ENCODE measurements at regions not wholly inside any gene's neighbourhood (a gene's known extent, or its start where the extent isn't known, plus 50 kb on each side); places are given as distances from the start of the nearest gene placed in this dataset.
"Not testable (repeated sequence)": the region's sequence is repeated elsewhere in the genome, so short reads cannot be mapped to it uniquely, and the experiment has no call there.

DNA sequence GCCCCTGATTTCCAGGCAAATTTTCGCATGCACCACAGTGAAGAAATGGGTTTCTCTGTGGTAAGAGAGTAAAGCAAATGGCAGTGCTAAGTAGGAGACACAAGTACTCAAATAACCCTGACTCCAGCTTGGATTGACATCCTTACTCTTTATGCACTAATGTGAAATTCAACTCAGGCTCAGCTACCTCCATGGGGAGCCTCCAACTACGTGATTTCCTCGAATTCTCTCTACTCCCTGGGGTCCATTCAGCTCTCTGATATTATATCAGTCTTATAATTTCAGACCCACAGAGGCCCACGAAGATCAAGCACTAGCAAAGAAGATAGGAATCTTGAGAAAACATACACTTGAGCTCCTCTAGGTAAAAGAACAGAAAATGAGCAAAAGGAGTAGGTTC lies 407.6 kb upstream of the CCDC54 start:
- Histone ChIP-seq H4K8ac (ENCODE audit: low read depth, low read length) (no peak overlapping the region), H3K23ac (ENCODE audit: low read length) (no peak overlapping the region), H3K4me2 (ENCODE audit: low read length) (no peak overlapping the region), H3K9me3 (ENCODE audit: insufficient read depth, low read depth, low read length) (no peaks in the 10 kb centered on the region), H2BK120ac (ENCODE audit: insufficient read depth, low read length, poor library complexity) (no peak overlapping the region), H3K27me3 (ENCODE audit: insufficient read depth, low read length) (no peaks in the 10 kb centered on the region), H3K36me3 (ENCODE audit: control insufficient read depth in 1 of 2, insufficient read depth in 2 of 2, low read length in 2 of 2) (no peaks in the 10 kb centered on the region), H3K27ac (ENCODE audit: low read depth, low read length) (no peak overlapping the region), H3K4ac (ENCODE audit: low read depth, low read length) (no peak overlapping the region), H3K9ac (ENCODE audit: low read length) (no peak overlapping the region), H2AK5ac (ENCODE audit: low read length) (no peak overlapping the region), H2BK5ac (ENCODE audit: low read depth, low read length, poor library complexity) (no peak overlapping the region), H2AFZ (ENCODE audit: insufficient read depth, low read length, poor library complexity) (no peak overlapping the region), H4K91ac (ENCODE audit: low read depth, low read length) (no peak overlapping the region), H3K79me2 (ENCODE audit: control insufficient read depth, insufficient read depth, low read length, poor library complexity) (no peaks in the 10 kb centered on the region), H3K4me3 (ENCODE audit: low read depth, low read length) (no peak overlapping the region), H2BK12ac (ENCODE audit: low read length) (no peak overlapping the region), H3K4me1 (ENCODE audit: control insufficient read depth in 1 of 2, insufficient read depth in 2 of 2, low read length in 2 of 2) (no peaks in the 10 kb centered on the region), H3K18ac (ENCODE audit: low read length) (no peak overlapping the region), H4K12ac (ENCODE audit: low read depth, low read length) (no peak overlapping the region), H3K14ac (ENCODE audit: low read length) (no peak overlapping the region), H3K79me1 (ENCODE audit: low read length) (no peaks in the 10 kb centered on the region)
- no CpG with 5 or more reads among the region's 4 CpGs for WGBS (ENCODE audit: extremely low coverage, insufficient coverage, insufficient read length)
- DNase-seq = no peak

DNA sequence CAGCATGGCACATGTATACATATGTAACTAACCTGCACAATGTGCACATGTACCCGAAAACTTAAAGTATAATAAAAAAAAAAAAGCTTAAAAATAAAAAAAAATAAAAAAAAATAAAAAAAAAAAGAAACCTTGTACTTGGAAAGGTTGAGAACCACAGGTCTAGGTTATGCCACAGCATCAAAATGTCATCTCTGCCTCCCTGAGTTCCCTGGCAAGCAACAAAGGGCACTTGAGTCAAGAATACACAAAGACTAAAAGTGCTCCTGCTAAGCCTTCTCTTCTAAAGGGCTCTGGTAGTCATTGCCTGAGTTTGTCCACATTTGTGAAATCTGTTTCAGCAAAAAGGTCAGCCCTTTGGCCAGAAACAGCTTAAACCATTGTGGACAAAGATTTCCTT lies 395.8 kb upstream of the CCDC54 start:
- H3K27me3 ChIP-seq (ENCODE audit: insufficient read depth, low read length) = no peaks in the 10 kb centered on the region
- no peak overlapping the region for H3K23ac ChIP-seq (ENCODE audit: low read length)
- no peak overlapping the region for H2BK12ac ChIP-seq (ENCODE audit: low read length)
- no peaks in the 10 kb centered on the region for H3K79me1 ChIP-seq (ENCODE audit: low read length)
- no peaks in the 10 kb centered on the region for H3K36me3 ChIP-seq (ENCODE audit: control insufficient read depth in 1 of 2, insufficient read depth in 2 of 2, low read length in 2 of 2)
- H3K79me2 ChIP-seq (ENCODE audit: control insufficient read depth, insufficient read depth, low read length, poor library complexity) = no peaks in the 10 kb centered on the region
- no CpG with 5 or more reads among the region's 1 CpG for WGBS (ENCODE audit: extremely low coverage, insufficient coverage, insufficient read length)
- no peak overlapping the region for H3K4ac ChIP-seq (ENCODE audit: low read depth, low read length)
- no peak overlapping the region for H2AK5ac ChIP-seq (ENCODE audit: low read length)
- no peak overlapping the region for H3K4me3 ChIP-seq (ENCODE audit: low read depth, low read length)
- H4K91ac ChIP-seq (ENCODE audit: low read depth, low read length) = no peak overlapping the region
- H2BK120ac ChIP-seq (ENCODE audit: insufficient read depth, low read length, poor library complexity) = no peak overlapping the region
- peak overlapping the region; percentile 47 for H3K9ac ChIP-seq (ENCODE audit: low read length)
- H4K12ac ChIP-seq (ENCODE audit: low read depth, low read length) = no peak overlapping the region
- H3K14ac ChIP-seq (ENCODE audit: low read length) = no peak overlapping the region
- no peak for DNase-seq
- no peak overlapping the region for H3K4me2 ChIP-seq (ENCODE audit: low read length)
- H2BK5ac ChIP-seq (ENCODE audit: low read depth, low read length, poor library complexity) = no peak overlapping the region
- H3K4me1 ChIP-seq (ENCODE audit: control insufficient read depth in 1 of 2, insufficient read depth in 2 of 2, low read length in 2 of 2) = no peaks in the 10 kb centered on the region
- no peak overlapping the region for H3K27ac ChIP-seq (ENCODE audit: low read depth, low read length)
- no peak overlapping the region for H3K18ac ChIP-seq (ENCODE audit: low read length)
- no peaks in the 10 kb centered on the region for H3K9me3 ChIP-seq (ENCODE audit: insufficient read depth, low read depth, low read length)
- H4K8ac ChIP-seq (ENCODE audit: low read depth, low read length) = no peak overlapping the region
- H2AFZ ChIP-seq (ENCODE audit: insufficient read depth, low read length, poor library complexity) = no peak overlapping the region

DNA sequence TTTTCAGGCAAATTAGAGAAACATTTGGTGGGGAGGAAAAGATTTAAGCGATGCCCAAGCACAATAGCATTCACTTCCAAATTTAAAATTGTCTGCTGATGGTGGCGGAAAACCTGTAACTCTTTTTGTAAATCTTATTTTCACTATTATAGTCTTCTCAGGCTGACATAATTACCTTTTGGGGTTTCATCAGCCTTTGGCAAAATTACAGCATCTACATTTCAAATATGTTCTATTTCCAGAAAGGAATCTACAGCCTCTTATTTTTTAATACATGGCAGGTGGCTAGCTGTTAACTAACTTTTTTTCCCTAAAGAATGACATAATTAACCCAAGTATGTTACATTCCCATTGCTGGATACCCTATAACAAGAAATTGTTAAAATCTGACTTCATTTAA lies 391.5 kb upstream of the CCDC54 start:
- H3K4me3 ChIP-seq (ENCODE audit: low read depth, low read length) = no peak overlapping the region
- H3K18ac ChIP-seq (ENCODE audit: low read length) = no peak overlapping the region
- H3K4me1 ChIP-seq (ENCODE audit: control insufficient read depth in 1 of 2, insufficient read depth in 2 of 2, low read length in 2 of 2) = no peaks in the 10 kb centered on the region
- no CpG with 5 or more reads among the region's 2 CpGs for WGBS (ENCODE audit: extremely low coverage, insufficient coverage, insufficient read length)
- H3K9ac ChIP-seq (ENCODE audit: low read length) = no peak overlapping the region
- no peaks in the 10 kb centered on the region for H3K79me1 ChIP-seq (ENCODE audit: low read length)
- H3K36me3 ChIP-seq (ENCODE audit: control insufficient read depth in 1 of 2, insufficient read depth in 2 of 2, low read length in 2 of 2) = no peaks in the 10 kb centered on the region
- H3K9me3 ChIP-seq (ENCODE audit: insufficient read depth, low read depth, low read length) = no peaks in the 10 kb centered on the region
- no peak overlapping the region for H2AFZ ChIP-seq (ENCODE audit: insufficient read depth, low read length, poor library complexity)
- H3K23ac ChIP-seq (ENCODE audit: low read length) = no peak overlapping the region
- H3K27me3 ChIP-seq (ENCODE audit: insufficient read depth, low read length) = no peaks in the 10 kb centered on the region
- no peak overlapping the region for H3K4me2 ChIP-seq (ENCODE audit: low read length)
- no peak for DNase-seq
- no peak overlapping the region for H4K8ac ChIP-seq (ENCODE audit: low read depth, low read length)
- no peak overlapping the region for H4K12ac ChIP-seq (ENCODE audit: low read depth, low read length)
- H2BK5ac ChIP-seq (ENCODE audit: low read depth, low read length, poor library complexity) = no peak overlapping the region
- H4K91ac ChIP-seq (ENCODE audit: low read depth, low read length) = no peak overlapping the region
- H3K14ac ChIP-seq (ENCODE audit: low read length) = no peak overlapping the region
- no peak overlapping the region for H3K4ac ChIP-seq (ENCODE audit: low read depth, low read length)
- no peak overlapping the region for H2AK5ac ChIP-seq (ENCODE audit: low read length)
- no peaks in the 10 kb centered on the region for H3K79me2 ChIP-seq (ENCODE audit: control insufficient read depth, insufficient read depth, low read length, poor library complexity)
- H2BK12ac ChIP-seq (ENCODE audit: low read length) = no peak overlapping the region
- no peak overlapping the region for H2BK120ac ChIP-seq (ENCODE audit: insufficient read depth, low read length, poor library complexity)
- H3K27ac ChIP-seq (ENCODE audit: low read depth, low read length) = no peak overlapping the region

DNA sequence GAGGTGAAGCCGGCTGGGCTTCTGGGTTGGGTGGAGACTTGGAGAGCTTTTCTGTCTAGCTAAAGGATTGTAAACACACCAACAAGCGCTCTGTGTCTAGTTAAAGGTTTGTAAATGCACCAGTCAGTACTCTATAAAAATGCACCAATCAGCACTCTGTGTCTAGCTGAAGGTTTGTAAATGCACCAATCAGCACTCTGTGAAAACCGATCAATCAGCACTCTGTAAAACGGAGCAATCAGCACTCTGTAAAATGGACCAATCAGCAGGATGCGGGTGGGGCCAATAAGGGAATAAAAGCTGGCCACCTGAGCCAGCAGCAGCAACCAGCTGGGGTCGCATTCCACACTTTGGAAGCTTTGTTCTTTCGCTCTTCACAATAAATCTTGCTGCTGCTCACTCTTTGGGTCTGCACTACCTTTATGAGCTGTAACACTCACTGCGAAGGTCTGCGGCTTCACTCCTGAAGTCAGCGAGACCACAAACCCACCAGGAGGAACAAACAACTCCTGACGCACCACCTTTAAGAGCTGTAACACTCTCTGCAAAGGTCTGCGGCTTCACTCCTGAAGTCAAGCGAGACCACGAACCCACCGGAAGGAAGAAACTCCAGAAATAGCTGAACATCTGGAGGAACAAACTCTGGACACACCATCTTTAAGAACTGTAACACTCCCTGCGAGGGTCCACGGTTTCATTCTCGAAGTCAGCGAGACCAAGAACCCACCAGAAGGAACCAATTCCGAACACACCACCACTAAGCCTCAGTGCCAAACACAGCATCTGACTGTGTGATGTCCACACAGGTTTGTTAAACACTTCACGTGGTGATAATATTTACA lies 378.2 kb upstream of the CCDC54 start:
- not testable (repeated sequence) for H4K91ac ChIP-seq (ENCODE audit: low read depth, low read length); DNase-seq; H2AK5ac ChIP-seq (ENCODE audit: low read length); H3K4me1 ChIP-seq (ENCODE audit: control insufficient read depth in 1 of 2, insufficient read depth in 2 of 2, low read length in 2 of 2); H2BK12ac ChIP-seq (ENCODE audit: low read length); H3K27ac ChIP-seq (ENCODE audit: low read depth, low read length); H2BK5ac ChIP-seq (ENCODE audit: low read depth, low read length, poor library complexity); H3K9me3 ChIP-seq (ENCODE audit: insufficient read depth, low read depth, low read length); H4K12ac ChIP-seq (ENCODE audit: low read depth, low read length); H3K23ac ChIP-seq (ENCODE audit: low read length); H3K4ac ChIP-seq (ENCODE audit: low read depth, low read length); H3K79me2 ChIP-seq (ENCODE audit: control insufficient read depth, insufficient read depth, low read length, poor library complexity); H3K27me3 ChIP-seq (ENCODE audit: insufficient read depth, low read length); H3K14ac ChIP-seq (ENCODE audit: low read length); H3K9ac ChIP-seq (ENCODE audit: low read length); H4K8ac ChIP-seq (ENCODE audit: low read depth, low read length); H2BK120ac ChIP-seq (ENCODE audit: insufficient read depth, low read length, poor library complexity); H3K18ac ChIP-seq (ENCODE audit: low read length); H3K36me3 ChIP-seq (ENCODE audit: control insufficient read depth in 1 of 2, insufficient read depth in 2 of 2, low read length in 2 of 2); H3K4me3 ChIP-seq (ENCODE audit: low read depth, low read length); H3K4me2 ChIP-seq (ENCODE audit: low read length); H3K79me1 ChIP-seq (ENCODE audit: low read length)
- WGBS (ENCODE audit: extremely low coverage, insufficient coverage, insufficient read length) = no CpG with 5 or more reads among the region's 21 CpGs
- peak overlapping the region; percentile 54 for H2AFZ ChIP-seq (ENCODE audit: insufficient read depth, low read length, poor library complexity)

Data from trophoblast cell (in vitro differentiated cells and primary cell).